Rectal smooth muscle tissue (tissue), 1 donor: ENCODE measurements at regions not wholly inside any gene's neighbourhood (a gene's known extent, or its start where the extent isn't known, plus 50 kb on each side); places are given as distances from the start of the nearest gene placed in this dataset.
A peak's percentile ranks its signal among the peaks of the same experiment; 100 is the strongest.

Source experiments
- H3K27ac ChIP-seq: one replicate; pipeline ENCODE4 v1.7.0; 2013; ENCODE audit warnings: low read depth, low read length, inconsistent platforms
- H3K27me3 ChIP-seq: one replicate; pipeline ENCODE4 v1.7.0; 2013; ENCODE audit warnings: low read length; ENCODE audit not compliant: control insufficient read depth, insufficient read depth
- H3K36me3 ChIP-seq: one replicate; pipeline ENCODE4 v1.7.0; 2013; ENCODE audit warnings: low read length; ENCODE audit not compliant: control insufficient read depth, insufficient read depth
- H3K4me1 ChIP-seq: one replicate; pipeline ENCODE4 v1.7.0; 2013; ENCODE audit warnings: low read length; ENCODE audit not compliant: control insufficient read depth, insufficient read depth
- H3K4me3 ChIP-seq: one replicate; pipeline ENCODE4 v1.7.0; 2013; ENCODE audit warnings: low read length
- H3K9ac ChIP-seq: one replicate; pipeline ENCODE4 v1.7.0; 2013; ENCODE audit warnings: low read length

GRCh38 chr18:59051470-59052165 lies 88.1 kb upstream of the SEC11C start:
- Histone ChIP-seq H3K27me3 (no peaks in the 10 kb centered on the region), H3K36me3 (no peaks in the 10 kb centered on the region), H3K4me1 (peaks cover 4% of the 10 kb centered on the region), H3K9ac (no peak overlapping the region), H3K4me3 (no peak overlapping the region), H3K27ac (no peak overlapping the region)

GRCh38 chr18:59052965-59053820 lies 86.5 kb upstream of the SEC11C start:
- H3K27ac ChIP-seq, result no peak overlapping the region
- no peaks in the 10 kb centered on the region for H3K27me3 ChIP-seq
- H3K9ac ChIP-seq, result no peak overlapping the region
- peaks cover 4% of the 10 kb centered on the region for H3K4me1 ChIP-seq
- H3K36me3 ChIP-seq, result no peaks in the 10 kb centered on the region
- no peak overlapping the region for H3K4me3 ChIP-seq

DNA sequence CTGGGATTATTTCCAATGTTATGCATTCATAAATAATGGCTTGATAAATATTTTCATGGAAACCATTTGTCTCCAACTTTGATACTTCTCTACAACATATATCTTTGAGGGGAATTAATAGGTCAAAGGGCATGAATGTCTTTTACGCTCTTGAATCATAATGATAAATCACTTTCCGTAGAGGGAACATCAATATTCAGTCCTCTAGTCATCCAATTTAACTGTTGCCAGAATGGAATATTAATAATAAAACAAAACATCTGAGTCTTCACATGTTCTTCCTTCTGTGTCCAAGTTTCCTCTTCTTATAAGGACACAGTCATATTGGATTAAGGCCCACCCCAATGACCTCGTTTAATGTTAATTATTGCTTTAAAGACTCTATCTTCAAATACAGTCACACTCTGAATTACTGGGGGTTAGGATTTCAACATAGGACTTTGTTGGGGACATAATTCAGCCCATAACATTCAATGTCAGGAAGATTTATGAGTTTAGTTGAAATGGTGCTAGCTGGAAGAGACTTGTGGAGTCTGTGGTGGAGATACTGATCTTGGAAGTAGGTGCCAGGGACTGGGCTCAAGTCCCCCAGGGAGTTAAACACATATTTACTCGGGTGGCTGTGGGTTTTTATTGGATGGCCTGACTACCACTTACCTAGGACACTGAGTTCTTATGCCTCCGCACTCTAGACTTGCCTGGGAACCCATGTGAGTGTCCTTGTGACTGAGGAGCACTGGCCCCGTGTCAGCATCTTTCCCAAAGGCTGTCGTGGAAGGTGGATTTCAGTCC lies 85.0 kb upstream of the SEC11C start:
- Histone ChIP-seq H3K27me3 (no peaks in the 10 kb centered on the region), H3K36me3 (no peaks in the 10 kb centered on the region), H3K9ac (no peak overlapping the region), H3K27ac (peak overlapping the region; percentile 49), H3K4me3 (no peak overlapping the region), H3K4me1 (peaks cover 4% of the 10 kb centered on the region)

DNA sequence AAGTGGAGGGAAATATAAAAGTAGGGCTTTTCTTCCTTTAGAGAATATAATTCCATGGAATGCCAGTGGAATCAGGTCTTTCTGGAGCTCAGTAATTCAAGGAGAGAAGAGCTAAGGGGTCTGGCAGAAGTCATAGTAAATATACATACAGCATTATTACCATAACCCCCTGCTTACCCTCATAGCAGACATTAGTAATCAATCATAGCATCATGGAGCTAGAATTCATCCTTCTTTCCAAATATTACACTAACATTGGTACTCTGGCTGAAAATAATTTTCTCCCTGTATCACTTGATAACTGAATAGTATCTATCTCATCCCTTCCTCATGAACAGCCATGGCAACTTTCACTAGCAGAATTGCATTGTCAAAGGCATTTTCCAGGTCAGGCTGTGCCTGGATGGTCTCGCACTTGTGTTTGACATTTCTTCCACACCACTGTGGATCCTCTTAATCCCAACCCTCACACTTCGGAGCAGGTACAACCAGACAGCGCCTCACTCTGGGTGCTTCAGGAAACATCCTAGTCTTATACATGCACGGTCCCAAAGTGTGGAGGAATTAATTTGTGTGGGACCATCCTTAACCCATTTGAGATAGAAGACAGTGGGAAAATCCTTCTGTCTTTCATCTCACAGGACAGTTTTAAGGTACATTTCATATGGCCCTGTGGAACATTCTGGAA lies 84.2 kb upstream of the SEC11C start:
- H3K27ac ChIP-seq, result no peak overlapping the region
- no peak overlapping the region for H3K9ac ChIP-seq
- no peaks in the 10 kb centered on the region for H3K36me3 ChIP-seq
- peaks cover 4% of the 10 kb centered on the region for H3K4me1 ChIP-seq
- H3K4me3 ChIP-seq, result no peak overlapping the region
- no peaks in the 10 kb centered on the region for H3K27me3 ChIP-seq

DNA sequence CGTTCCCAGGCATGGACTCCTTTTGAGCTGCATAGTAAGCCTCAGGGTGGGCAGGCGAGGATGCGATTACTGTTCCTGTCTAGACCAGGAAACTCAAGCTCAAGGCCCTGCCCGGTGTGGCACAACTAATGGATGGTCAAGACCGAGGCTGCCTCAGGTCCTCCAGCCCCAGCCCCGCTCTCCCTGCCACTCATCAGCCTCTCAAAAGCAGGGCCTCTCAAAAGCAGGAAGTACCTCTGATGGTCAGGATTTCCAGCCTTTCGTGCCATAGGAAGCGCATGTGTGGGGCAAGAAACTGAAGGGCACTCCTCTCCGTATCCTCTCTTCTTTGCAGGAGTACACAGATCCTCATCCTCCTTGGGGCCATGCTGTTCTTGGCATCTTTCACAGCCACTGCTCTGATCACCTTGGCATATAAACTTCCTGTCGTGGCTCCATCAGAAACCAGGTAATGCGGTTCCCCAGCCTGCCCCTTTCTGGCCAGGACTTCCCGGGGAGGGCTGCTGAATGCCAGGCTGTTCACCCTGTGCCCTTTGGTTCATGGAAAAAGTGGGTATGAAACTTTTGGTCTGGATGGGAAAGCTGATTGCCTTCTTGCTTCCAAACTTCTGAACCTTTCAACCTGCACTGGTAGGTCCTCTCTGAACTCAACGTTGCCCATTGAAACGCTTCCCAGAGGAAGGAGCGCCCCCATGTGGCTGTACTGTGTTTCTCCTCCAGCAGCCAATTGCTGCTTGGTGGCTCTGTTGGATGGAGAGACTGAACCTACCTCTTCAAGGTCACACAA lies 82.8 kb upstream of the SEC11C start:
- H3K27me3 ChIP-seq, result no peaks in the 10 kb centered on the region
- no peak overlapping the region for H3K4me3 ChIP-seq
- no peak overlapping the region for H3K27ac ChIP-seq
- no peaks in the 10 kb centered on the region for H3K36me3 ChIP-seq
- H3K9ac ChIP-seq, result no peak overlapping the region
- peaks cover 4% of the 10 kb centered on the region for H3K4me1 ChIP-seq

DNA sequence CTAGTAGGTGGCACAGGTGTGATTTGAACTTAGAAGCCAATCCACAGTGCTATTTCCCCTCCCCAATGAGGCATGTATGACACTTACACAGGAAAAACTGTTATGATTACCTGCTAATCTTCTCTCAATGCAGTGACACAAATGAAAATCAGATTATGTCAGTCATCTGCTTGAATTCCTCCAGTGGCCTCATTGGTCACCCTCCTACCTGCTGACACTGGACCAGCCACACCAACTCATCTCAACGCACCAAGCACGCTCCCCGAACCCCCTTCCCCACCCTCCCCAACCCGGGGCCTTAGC lies 82.2 kb upstream of the SEC11C start:
- H3K27ac ChIP-seq, result no peak overlapping the region
- H3K9ac ChIP-seq, result no peak overlapping the region

DNA sequence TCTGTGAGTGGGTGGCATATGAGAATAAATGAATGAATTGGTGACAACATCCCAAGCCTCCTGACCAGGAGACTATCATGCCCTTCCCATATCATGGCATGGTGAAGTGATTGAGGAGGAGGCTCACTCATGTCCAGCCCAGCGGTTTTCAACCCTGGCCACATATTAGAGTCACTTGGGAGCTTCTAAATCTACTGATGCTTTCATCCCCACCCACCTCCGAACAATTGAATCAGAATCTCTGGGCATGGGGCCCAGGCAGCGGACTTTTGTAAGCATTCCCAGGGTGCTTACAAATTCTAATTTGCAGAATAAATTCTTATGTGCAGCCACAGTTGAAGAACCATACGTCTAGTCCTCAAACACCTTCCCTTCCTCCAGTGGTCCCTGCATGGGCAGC lies 81.7 kb upstream of the SEC11C start:
- no peaks in the 10 kb centered on the region for H3K36me3 ChIP-seq
- H3K9ac ChIP-seq, result no peak overlapping the region
- no peak overlapping the region for H3K27ac ChIP-seq
- H3K27me3 ChIP-seq, result no peaks in the 10 kb centered on the region
- H3K4me3 ChIP-seq, result no peak overlapping the region
- H3K4me1 ChIP-seq, result peaks cover 4% of the 10 kb centered on the region

More for the DNA sequence above, 82.2 kb upstream of the SEC11C start:
- H3K4me1 ChIP-seq, result peaks cover 4% of the 10 kb centered on the region
- no peaks in the 10 kb centered on the region for H3K36me3 ChIP-seq
- no peaks in the 10 kb centered on the region for H3K27me3 ChIP-seq
- no peak overlapping the region for H3K4me3 ChIP-seq

DNA sequence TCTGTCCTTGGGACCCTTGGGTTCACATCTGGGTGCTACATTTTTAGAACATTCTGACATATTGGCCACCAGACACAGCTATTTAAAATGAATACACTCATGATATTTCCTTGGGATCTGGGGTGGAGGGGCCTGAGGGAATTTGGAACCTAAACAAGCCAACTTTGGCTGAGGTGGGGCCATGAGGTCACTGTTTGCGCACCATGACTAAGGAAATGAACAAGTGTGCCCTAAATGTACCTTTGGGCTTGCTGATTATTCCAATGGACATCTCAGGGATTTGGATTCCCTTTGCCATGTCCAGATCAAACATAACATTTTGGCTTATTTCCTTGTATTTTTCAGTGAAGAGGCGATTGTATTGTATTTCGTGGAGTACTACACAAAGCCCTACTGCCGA lies 80.5 kb upstream of the SEC11C start:
- H3K4me1 ChIP-seq, result peaks cover 4% of the 10 kb centered on the region
- no peaks in the 10 kb centered on the region for H3K27me3 ChIP-seq
- H3K4me3 ChIP-seq, result no peak overlapping the region
- no peak overlapping the region for H3K9ac ChIP-seq
- no peak overlapping the region for H3K27ac ChIP-seq
- no peaks in the 10 kb centered on the region for H3K36me3 ChIP-seq

DNA sequence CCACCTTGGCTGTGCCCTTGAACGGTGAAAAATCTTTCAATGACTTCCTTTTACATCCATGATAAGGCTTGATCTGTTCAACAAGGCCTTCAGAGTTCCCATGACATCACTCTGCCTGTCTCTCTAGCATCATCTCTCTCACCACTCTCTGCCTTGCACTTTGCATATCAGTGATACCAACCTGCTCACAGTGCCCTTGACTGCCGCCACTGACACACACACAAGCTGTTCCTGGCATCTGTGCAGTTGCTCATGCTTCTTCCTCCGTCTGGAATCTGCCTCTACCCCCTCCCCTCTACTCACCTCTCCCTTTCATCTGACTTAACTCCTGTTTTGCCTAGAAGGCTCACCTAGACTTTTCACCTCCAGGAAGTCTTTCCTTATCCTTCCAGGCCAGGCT lies 79.1 kb upstream of the SEC11C start:
- no peak overlapping the region for H3K9ac ChIP-seq
- no peaks in the 10 kb centered on the region for H3K27me3 ChIP-seq
- H3K27ac ChIP-seq, result no peak overlapping the region
- H3K36me3 ChIP-seq, result no peaks in the 10 kb centered on the region
- no peak overlapping the region for H3K4me3 ChIP-seq
- H3K4me1 ChIP-seq, result no peaks in the 10 kb centered on the region

- H3K27ac ChIP-seq, result no peak overlapping the region
- H3K36me3 ChIP-seq, result no peaks in the 10 kb centered on the region
- H3K27me3 ChIP-seq, result no peaks in the 10 kb centered on the region
- no peaks in the 10 kb centered on the region for H3K4me1 ChIP-seq
- H3K4me3 ChIP-seq, result no peak overlapping the region
- no peak overlapping the region for H3K9ac ChIP-seq
Observed at GRCh38 chr18:59061914-59062642, 77.6 kb upstream of the SEC11C start.

- H3K36me3 ChIP-seq, result no peaks in the 10 kb centered on the region
- no peaks in the 10 kb centered on the region for H3K27me3 ChIP-seq
- H3K4me3 ChIP-seq, result no peak overlapping the region
- H3K27ac ChIP-seq, result no peak overlapping the region
- no peaks in the 10 kb centered on the region for H3K4me1 ChIP-seq
- no peak overlapping the region for H3K9ac ChIP-seq
Observed at GRCh38 chr18:59062643-59063006, 77.1 kb upstream of the SEC11C start.
